ENCODE measurements at regions not wholly inside any gene's neighbourhood (a gene's known extent, or its start where the extent isn't known, plus 50 kb on each side); places are given as distances from the start of the nearest gene placed in this dataset.

DNA sequence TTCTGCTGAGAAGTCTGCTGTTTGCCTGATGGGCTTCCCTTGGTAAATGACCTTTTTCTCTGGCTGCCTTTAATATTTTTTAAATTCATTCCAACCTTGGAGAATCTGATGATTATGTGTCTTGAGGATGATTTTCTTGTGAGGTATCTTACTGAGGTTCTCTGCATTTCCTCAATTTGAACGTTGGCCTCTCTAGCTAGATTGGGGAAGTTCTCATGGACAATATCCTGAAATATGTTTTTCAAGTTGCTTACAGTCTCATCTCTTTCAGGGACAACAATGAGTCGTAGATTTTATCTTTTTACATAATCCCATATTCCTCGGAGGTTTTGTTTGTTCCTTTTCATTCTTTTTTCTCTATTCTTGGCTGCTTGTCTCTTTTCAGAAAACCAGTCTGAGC lies 208.4 kb downstream of the KIF20B start:
- no peak for DNase-seq (ENCODE audit: low read depth, low spot score)
- no peak for TF ChIP-seq CTCF (conservative IDR thresholded peaks at IDR 0.05)
- Mint-ChIP-seq H3K36me3 (ENCODE audit: low read depth) (no peaks in the 10 kb centered on the region), H3K4me1 (no peaks in the 10 kb centered on the region), H3K4me3 (no peak overlapping the region), H3K9me3 (no peaks in the 10 kb centered on the region), H3K27me3 (ENCODE audit: low read depth) (no peaks in the 10 kb centered on the region), H3K27ac (ENCODE audit: unreplicated experiment) (no peak overlapping the region)

GRCh38 chr10:89915021-89915420 lies 213.6 kb downstream of the KIF20B start:
- no peak for DNase-seq (ENCODE audit: low read depth, low spot score)
- no peak for TF ChIP-seq CTCF (conservative IDR thresholded peaks at IDR 0.05)
- H3K4me1 Mint-ChIP-seq = no peaks in the 10 kb centered on the region
- H3K9me3 Mint-ChIP-seq = no peaks in the 10 kb centered on the region
- H3K36me3 Mint-ChIP-seq (ENCODE audit: low read depth) = no peaks in the 10 kb centered on the region
- no peaks in the 10 kb centered on the region for H3K27me3 Mint-ChIP-seq (ENCODE audit: low read depth)
- no peak overlapping the region for H3K4me3 Mint-ChIP-seq
- H3K27ac Mint-ChIP-seq (ENCODE audit: unreplicated experiment) = no peak overlapping the region

- TF ChIP-seq CTCF (conservative IDR thresholded peaks at IDR 0.05) = no peak
- Mint-ChIP-seq H3K27me3 (ENCODE audit: low read depth) (no peaks in the 10 kb centered on the region), H3K4me3 (no peak overlapping the region), H3K36me3 (ENCODE audit: low read depth) (no peaks in the 10 kb centered on the region), H3K9me3 (no peaks in the 10 kb centered on the region), H3K27ac (ENCODE audit: unreplicated experiment) (no peak overlapping the region), H3K4me1 (no peaks in the 10 kb centered on the region)
- DNase-seq (ENCODE audit: low read depth, low spot score) = no peak
These were observed 214.6 kb downstream of the KIF20B start for GRCh38 chr10:89915968-89916367.

DNA sequence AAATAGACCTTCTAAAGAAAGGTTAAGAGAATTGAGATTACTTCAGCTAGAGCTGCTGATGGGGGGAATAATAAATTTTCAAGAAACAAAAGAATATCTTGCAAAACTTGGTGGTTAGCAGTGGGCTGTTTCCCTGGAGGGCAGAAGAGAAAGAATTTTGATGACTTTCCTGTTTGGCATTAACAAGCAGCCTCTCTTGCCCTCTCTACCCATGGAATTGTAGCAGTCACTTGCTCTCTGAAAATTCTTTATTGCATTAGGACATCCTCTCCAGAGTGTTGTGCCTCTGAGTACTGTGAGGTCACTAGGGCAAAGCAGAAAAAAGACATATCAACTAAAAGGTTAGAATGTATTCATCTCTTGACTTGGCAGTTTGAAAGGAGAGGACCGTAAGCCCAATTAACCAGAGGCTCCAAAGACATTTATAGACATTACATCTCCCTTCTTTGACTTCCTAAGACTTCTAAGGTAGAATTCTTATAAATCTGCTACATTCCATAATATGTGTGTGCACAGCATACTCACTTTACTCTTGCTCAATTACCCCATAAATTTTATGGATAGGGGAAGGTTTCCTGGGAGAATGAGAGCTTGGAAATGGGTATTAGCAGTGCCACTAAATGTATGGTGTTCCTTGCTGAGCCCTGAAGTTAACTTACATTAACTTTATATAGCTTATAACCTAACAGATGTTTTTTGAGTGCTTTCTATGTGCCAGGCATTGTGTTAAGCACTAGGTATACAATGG lies 215.3 kb downstream of the KIF20B start:
- H3K4me3 Mint-ChIP-seq = no peak overlapping the region
- H3K36me3 Mint-ChIP-seq (ENCODE audit: low read depth) = no peaks in the 10 kb centered on the region
- no peak overlapping the region for H3K27ac Mint-ChIP-seq (ENCODE audit: unreplicated experiment)
- no peaks in the 10 kb centered on the region for H3K27me3 Mint-ChIP-seq (ENCODE audit: low read depth)
- TF ChIP-seq CTCF (conservative IDR thresholded peaks at IDR 0.05) = no peak
- no peaks in the 10 kb centered on the region for H3K9me3 Mint-ChIP-seq
- no peaks in the 10 kb centered on the region for H3K4me1 Mint-ChIP-seq
- DNase-seq (ENCODE audit: low read depth, low spot score) = no peak

DNA sequence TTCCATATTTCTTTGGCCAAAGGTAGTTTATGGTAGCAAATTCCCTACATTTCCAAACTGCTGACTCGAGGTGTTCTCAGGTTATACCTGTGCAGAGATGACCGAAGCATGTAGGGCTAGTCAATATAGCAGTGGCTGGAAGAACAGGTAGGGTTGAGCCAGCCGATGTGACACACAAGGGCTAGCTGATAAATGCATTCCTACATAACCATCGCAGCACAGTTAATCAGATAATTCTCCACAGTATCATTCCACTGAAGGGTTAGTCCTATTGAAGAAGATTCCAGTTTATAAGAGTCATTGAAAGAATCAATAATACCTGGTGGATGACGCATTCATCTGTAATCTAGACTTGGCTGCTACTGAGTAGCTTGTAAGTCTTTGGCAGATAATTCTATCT lies 220.0 kb downstream of the KIF20B start:
- no peak for TF ChIP-seq CTCF (conservative IDR thresholded peaks at IDR 0.05)
- no peak overlapping the region for H3K27ac Mint-ChIP-seq (ENCODE audit: unreplicated experiment)
- H3K4me1 Mint-ChIP-seq = no peaks in the 10 kb centered on the region
- H3K9me3 Mint-ChIP-seq = no peaks in the 10 kb centered on the region
- no peak for DNase-seq (ENCODE audit: low read depth, low spot score)
- no peak overlapping the region for H3K4me3 Mint-ChIP-seq
- H3K27me3 Mint-ChIP-seq (ENCODE audit: low read depth) = no peaks in the 10 kb centered on the region
- H3K36me3 Mint-ChIP-seq (ENCODE audit: low read depth) = no peaks in the 10 kb centered on the region

Data from neural crest cell (in vitro differentiated cells).